ENCODE measurements at regions not wholly inside any gene's neighbourhood (a gene's known extent, or its start where the extent isn't known, plus 50 kb on each side); places are given as distances from the start of the nearest gene placed in this dataset.

DNA sequence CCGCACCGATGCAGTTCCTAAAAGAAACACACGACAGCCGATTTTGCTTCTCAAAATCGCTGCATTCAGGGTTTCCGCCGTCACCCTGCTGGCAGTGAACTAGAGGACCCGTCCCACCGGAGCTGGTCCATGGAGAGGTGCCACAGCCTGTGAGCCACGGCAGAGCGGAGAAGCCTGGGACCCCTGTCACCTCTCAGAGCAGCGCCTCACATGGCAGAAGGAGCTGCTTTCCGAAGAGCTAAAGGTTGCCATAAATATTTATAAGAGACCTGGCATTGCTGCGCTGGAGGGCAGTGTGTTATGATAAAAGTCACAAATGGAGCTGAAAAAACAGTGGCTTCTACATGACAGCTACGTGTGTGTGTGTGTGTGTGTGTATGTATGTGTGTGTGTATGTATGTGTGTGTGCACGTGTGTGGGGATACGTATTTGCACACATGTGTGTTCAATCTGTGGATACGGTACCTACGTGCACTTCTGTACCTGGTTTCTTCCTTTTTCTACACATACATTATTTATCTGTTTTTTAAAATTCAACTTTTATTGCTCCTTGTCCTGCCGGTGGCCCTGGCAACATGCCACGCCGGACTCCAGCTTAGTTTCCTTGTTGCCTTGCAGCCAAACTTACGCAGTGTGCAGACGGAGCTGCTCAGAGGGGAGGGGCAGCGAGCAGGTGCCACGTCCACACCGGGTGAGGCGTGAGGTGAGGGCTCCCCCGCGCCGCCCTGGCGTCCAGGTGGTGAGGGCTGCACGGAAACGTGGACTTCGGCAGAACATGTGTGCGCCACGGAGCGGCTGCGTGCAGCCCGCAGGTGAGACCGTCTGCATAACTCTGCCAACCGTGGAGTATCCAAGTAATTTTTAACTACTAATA lies 115.2 kb upstream of the PITRM1 start:
- no peak for TF ChIP-seq CTCF (IDR thresholded peaks at IDR 0.05; ENCODE audit: insufficient read depth, low read depth, low read length)
- no peak for DNase-seq (ENCODE audit: low read depth)
- H3K4me3 ChIP-seq (ENCODE audit: low read depth, low read length), result no peak overlapping the region

GRCh38 chr10:3282674-3283017 lies 110.1 kb upstream of the PITRM1 start:
- DNase-seq (ENCODE audit: low read depth), result no peak
- H3K4me3 ChIP-seq (ENCODE audit: low read depth, low read length), result no peak overlapping the region
- TF ChIP-seq CTCF (IDR thresholded peaks at IDR 0.05; ENCODE audit: insufficient read depth, low read depth, low read length), result no peak

DNA sequence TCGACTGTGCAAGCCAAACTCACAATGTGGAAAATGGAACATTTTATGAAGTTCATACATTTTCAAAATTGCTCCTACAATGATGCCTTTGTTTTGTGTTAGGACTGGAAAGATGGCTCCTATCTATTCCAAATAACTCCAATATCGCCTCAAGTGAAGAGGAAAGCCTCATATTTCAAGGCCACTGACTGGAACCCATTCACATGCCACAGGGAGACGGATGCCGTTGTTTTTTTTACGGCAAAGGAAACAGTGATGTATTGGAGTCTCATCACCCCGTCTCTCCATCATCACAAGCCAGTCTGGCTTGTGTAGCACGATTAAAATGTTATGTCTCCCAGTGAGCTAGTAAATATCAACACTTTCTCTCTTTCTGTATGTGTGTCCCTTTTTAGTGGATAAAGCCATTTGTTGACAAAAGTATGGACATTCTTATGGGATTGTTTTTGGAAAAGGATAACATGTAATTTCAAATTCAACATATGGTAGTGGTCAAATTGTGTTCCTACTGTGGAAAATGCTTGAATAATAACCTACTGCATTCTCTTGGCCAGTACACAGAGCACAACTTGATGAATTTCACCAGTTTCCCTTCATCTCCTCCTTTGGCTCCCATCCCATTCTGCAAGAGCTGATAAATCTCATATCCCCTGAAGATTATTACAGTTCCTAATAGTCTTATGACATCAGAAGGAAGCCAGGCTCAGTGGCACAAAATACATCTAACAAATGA lies 109.5 kb upstream of the PITRM1 start:
- peak; percentile 11 for DNase-seq (ENCODE audit: low read depth)
- TF ChIP-seq CTCF (IDR thresholded peaks at IDR 0.05; ENCODE audit: insufficient read depth, low read depth, low read length), result no peak
- no peak overlapping the region for H3K4me3 ChIP-seq (ENCODE audit: low read depth, low read length)

GRCh38 chr10:3278771-3279170 lies 106.2 kb upstream of the PITRM1 start:
- no peak for DNase-seq (ENCODE audit: low read depth)
- no peak overlapping the region for H3K4me3 ChIP-seq (ENCODE audit: low read depth, low read length)
- no peak for TF ChIP-seq CTCF (IDR thresholded peaks at IDR 0.05; ENCODE audit: insufficient read depth, low read depth, low read length)

DNA sequence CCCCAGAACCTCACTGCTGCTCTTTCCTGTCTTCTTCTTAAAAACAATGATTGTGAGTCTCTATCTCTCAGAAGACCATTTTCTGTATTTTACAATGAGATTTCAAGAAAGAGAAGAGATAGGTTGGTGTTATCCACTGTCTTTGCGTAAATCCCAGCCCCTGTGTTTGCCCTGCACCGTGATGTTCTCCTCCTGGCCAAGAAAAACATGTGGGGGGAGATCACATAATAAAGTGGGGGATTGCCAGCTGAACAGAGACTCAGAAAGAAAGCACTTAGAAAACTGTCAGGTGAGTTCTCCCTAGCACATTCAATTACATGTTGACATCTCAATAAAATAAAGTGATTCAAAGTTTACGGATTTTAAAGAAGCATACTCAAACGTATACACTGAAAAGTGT lies 105.0 kb upstream of the PITRM1 start:
- no peak for TF ChIP-seq CTCF (IDR thresholded peaks at IDR 0.05; ENCODE audit: insufficient read depth, low read depth, low read length)
- DNase-seq (ENCODE audit: low read depth), result no peak
- H3K4me3 ChIP-seq (ENCODE audit: low read depth, low read length), result no peak overlapping the region

- no peak overlapping the region for H3K4me3 ChIP-seq (ENCODE audit: low read depth, low read length)
- TF ChIP-seq CTCF (IDR thresholded peaks at IDR 0.05; ENCODE audit: insufficient read depth, low read depth, low read length), result no peak
- DNase-seq (ENCODE audit: low read depth), result no peak
Measured at GRCh38 chr10:3274414-3274813, 101.8 kb upstream of the PITRM1 start.

Measured in fibroblast of villous mesenchyme (primary cell).